Fibroblast of villous mesenchyme (primary cell): ENCODE measurements at regions not wholly inside any gene's neighbourhood (a gene's known extent, or its start where the extent isn't known, plus 50 kb on each side); places are given as distances from the start of the nearest gene placed in this dataset.
"Not testable (repeated sequence)": the region's sequence is repeated elsewhere in the genome, so short reads cannot be mapped to it uniquely, and the experiment has no call there.

Source experiments
- DNase-seq: peaks from one replicate; pipeline ENCODE4 v3.0.0-alpha.2; 2010; ENCODE audit warnings: low read depth
- H3K4me3 ChIP-seq: 2 replicates; pipeline ENCODE4 v1.5.1; 2011; ENCODE audit warnings: low read depth, mild to moderate bottlenecking, low read length
- CTCF ChIP-seq: IDR thresholded peaks from 2 replicates; pipeline ENCODE4 v1.5.1; 2012; ENCODE audit warnings: low read depth, mild to moderate bottlenecking, low read length; ENCODE audit not compliant: insufficient read depth

DNA sequence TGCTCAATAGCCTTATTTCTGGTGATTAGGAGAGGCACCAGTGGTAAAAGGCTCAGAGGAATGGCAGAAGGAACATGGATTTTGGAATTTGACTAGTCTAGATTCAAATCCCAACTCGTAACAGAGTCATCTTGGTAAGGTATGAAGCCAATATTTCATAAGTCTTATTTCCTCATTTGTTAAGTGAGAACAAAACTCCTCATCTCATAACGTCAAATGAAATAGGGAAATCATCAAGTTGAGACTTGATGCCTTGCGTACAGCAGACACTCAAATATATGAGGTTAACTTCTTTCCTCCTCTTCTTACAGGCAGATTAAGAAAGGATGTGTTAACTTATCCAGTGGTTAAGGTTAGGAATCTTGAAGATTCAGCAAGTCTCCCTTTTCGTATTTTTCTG is 189.2 kb downstream of the DLEU7 start:
- TF ChIP-seq CTCF = no peak
- no peak for DNase-seq
- H3K4me3 ChIP-seq = no peak overlapping the region

DNA sequence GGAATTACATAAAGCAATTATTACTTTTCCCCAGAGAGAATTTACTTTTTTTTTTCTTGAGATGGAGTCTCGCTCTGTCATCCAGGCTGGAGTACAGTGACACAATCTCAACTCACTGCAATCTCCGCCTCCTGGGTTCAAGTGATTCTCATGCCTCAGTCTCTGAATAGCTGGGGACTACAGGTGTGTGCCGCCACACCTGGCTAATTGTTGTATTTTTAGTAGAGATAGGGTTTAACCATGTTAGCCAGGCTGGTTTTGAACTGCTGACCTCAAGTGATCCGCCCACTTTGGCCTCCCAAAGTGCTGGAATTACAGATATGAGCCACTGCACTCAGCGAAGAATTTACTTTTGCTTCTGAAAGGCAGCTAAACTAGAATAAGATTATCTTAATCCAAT is 181.6 kb downstream of the DLEU7 start:
- DNase-seq, H3K4me3 ChIP-seq: not testable (repeated sequence)

DNA sequence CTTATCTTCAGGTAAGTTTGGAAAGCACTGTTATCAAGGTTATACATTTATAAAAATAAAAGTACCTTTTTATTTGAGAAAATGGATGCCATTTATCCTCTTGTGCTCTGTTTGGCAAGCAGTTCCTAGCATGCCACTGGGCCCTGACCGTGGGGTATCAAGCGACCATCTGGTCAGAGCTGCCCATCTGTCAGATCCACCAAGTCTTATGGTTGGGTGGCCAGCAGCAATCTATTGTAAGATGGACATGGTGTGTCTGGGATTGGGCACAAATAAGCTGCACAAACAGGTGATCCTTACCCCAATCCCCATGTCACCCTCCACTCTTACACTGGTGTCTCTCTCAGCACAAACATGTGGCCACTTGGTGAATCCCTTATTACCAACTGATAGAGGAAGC is 178.5 kb downstream of the DLEU7 start:
- DNase-seq = no peak
- no peak overlapping the region for H3K4me3 ChIP-seq
- TF ChIP-seq CTCF = no peak

DNA sequence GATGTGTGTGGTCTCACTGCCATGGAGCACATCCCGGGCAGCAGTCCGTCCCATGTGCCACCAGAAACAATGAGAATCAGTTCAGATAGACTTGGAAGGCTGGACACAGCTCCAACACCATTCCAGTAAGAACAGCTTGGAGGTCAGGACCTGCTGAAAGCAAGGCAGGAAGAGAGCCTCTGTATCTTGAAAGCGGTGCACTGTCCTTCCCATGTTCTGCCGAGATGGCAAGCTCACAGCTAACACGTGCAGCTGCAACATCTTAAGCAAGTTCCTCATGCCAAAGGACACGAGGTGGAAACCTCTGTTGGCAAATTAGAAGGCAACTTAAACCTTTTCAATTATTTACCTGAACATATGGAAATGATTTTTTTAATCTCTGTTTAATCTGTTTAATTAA is 175.4 kb downstream of the DLEU7 start:
- no peak overlapping the region for H3K4me3 ChIP-seq
- TF ChIP-seq CTCF = no peak
- DNase-seq = no peak

GRCh38 chr13:50668691-50669271 is 174.7 kb downstream of the DLEU7 start:
- DNase-seq = no peak
- no peak overlapping the region for H3K4me3 ChIP-seq
- TF ChIP-seq CTCF = no peak

DNA sequence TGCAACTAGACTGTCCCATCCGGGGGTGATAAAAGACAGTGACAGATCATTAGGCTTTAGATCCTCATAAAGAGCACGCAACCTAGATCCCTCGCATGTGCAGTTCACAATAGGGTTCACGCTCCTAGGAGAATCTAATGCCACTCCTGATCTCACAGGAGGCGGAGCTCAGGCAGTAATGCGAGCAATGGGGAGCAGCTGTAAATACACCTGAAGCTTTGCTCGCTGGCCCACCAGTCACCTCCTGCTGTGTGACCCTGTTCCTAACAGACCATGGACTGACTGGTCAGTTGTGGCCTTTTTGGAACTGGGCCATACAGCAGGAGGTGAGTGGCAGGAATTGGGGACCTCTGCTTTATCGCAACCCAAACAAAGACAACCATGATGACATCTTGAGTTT is 173.2 kb downstream of the DLEU7 start:
- TF ChIP-seq CTCF = no peak
- no peak overlapping the region for H3K4me3 ChIP-seq
- no peak for DNase-seq

- DNase-seq = no peak
- no peak for TF ChIP-seq CTCF
- no peak overlapping the region for H3K4me3 ChIP-seq
These were observed 172.5 kb downstream of the DLEU7 start for GRCh38 chr13:50670847-50671496.
